ENCODE measurements at regions not wholly inside any gene's neighbourhood (a gene's known extent, or its start where the extent isn't known, plus 50 kb on each side); places are given as distances from the start of the nearest gene placed in this dataset.
"Not testable (repeated sequence)": the region's sequence is repeated elsewhere in the genome, so short reads cannot be mapped to it uniquely, and the experiment has no call there.

DNA sequence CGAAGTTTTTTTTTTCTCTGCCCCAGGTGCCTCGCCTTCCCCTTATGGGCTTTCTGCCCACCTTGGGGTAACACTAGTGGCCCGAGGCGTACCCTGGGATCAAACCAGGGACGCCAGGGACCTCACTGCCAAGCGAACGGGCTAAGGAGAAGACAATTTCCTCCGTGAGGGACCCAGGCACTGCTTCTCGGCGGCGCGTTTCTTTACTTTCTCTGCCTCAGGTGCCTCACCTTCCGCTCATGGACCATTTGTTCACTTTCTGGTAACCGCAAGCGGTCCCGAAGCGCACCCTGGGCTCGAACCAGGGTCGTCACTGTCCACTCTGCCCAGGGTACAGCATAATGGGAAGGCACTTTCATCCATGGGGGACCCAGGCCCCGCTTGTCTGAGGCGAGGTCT is 168.2 kb upstream of the ZNG1F start:
- not testable (repeated sequence) for TF ChIP-seq YY1 (IDR thresholded peaks at IDR 0.05; ENCODE audit: insufficient read depth, insufficient read length); ZNF274 (IDR thresholded peaks at IDR 0.05; ENCODE audit: low read depth, low read length); SUZ12 (IDR thresholded peaks at IDR 0.05; ENCODE audit: extremely low read depth, insufficient read depth, insufficient read length)

All from NT2/D1 (cell line).